NCI-H2196 treated with DMSO at 0.1 percent for 48 hours (cell line): ENCODE measurements at regions not wholly inside any gene's neighbourhood (a gene's known extent, or its start where the extent isn't known, plus 50 kb on each side); places are given as distances from the start of the nearest gene placed in this dataset.

Experiments used
- DNase-seq: peaks from one replicate; lab custom pipeline; 2025; ENCODE audit not compliant: unreplicated experiment; lab: John Stamatoyannopoulos, UW

DNA sequence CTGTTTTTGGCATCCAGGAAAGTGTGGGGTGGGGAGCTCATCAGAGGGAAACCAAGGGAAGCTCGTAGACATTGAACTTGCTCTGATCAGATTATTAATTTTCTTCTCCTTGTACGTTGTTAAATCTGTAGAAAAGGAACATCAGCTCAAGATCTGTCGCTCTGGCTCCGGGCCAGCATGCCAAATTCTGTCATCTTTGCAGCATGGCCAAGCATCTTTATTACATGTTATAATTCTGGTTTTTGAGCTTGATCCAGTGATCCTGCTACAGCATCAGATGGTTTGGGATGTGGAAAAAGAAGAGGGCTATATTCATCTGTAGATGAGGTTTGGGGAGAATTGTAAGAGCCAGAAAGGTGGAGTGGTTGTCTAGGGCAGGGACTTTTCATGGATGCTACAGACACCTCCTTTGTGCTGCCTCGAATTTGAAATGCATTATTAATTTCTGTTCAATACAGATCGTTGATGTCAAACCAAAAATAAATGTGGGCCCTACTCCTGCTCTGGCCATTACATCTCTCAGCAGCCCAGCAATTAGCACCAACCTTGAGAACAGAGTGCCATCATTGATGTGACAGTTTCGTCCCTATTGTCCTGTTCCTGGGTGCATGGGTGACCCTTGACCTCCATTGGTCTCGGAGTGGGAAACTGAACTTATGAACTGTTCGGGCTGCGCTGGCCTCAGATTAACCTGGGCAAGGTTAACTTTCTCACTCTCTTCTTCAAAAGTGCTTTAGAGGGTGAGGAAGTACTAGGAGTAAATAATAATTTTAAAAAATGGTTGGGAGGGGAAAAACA is 250.8 kb downstream of the SOX4 start:
- DNase-seq: no peak

DNA sequence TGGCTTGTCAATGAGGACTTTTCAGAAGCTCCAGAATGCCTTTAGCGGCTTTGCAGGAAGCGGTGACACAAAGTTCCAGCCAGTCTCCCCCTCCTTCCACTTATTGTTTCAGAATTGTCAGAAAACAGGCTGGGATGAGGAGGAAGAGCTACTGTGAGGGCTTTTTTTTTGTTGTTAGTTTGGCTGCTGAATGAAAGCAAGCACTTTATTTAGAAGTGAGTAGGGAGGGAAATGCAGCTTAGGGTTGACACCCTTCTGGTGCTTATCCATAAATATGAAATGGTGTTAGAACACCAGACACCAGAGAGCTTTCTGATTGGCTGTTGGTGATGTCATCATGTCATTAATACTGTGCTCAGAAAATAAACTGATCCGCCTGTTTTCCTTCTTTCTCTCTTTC is 251.5 kb downstream of the SOX4 start:
- no peak for DNase-seq

DNA sequence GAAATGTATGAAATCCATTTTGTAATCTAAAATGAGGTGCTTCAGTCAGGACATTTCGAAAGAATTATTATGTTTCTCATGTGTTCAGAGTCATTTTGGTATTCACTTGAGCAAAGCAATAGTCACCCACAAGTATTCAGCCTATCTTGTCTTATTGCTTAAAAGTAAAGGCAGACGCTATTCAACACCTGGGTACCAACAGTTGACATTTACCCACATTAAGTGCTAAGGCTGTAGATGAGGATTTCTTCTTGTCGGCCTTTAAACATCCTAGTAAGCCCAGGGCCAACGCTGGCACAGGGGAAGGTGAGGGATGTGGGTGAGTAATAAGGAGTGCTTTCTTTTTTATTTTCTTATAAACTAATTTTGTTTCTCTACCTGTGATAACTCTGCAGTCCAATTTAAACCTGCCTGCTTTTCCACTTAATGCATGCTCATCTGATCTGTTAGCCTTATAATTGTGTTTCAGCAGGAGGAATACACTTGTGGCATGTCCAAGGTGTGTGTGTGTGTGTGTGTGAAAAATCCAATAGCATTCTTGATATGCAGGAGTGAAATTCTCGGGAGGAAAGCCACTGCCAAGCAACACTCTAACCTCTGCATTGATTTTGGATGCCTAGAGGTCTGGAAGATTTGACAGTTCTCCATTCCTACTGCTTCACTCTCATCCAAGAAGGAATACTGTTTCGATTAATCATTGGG is 252.0 kb downstream of the SOX4 start:
- no peak for DNase-seq

- DNase-seq: peak; percentile 86
Observed at GRCh38 chr6:21846541-21847451, 253.2 kb downstream of the SOX4 start.

DNA sequence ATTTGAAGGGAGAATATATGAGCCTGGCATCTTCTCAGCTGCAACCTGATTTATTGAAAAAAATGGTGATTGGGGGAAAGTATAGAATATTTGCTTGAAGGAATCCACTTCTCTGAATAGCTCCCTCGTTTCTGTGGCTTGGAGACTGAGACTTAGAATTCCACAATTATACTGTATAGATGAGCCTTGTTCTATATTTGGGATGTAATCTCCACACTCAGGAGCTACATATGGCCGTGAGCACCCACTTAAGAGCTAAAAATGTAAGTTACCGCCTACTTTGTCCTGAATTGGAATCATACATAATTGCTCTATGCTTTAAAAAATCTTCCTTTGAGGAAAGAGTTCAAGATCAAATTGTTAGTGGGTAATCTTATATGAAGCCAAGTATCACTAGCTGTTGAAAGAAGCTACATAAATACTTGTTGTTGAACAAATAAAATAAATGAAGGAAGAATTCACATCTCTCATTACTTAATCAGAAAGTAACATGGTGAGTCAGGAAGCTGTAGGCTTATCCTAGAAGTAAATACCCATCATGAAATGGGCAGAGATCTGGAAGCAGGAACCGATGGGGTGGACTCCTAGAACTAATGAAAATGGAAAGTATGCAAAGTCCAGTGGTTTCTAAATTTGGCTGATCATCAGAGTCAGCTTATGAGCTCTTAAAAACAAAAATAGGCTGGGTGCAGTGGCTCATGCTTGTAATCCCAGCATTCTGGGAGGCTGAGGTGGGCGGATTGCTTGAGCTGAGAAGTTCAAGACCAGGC is 254.3 kb downstream of the SOX4 start:
- no peak for DNase-seq

- DNase-seq: no peak
Observed at GRCh38 chr6:21850691-21851090, 257.1 kb downstream of the SOX4 start.

- DNase-seq: no peak
Observed at GRCh38 chr6:21855811-21856455, 262.4 kb downstream of the SOX4 start.

- DNase-seq: no peak
Observed at GRCh38 chr6:21856456-21856825, 262.9 kb downstream of the SOX4 start.

DNA sequence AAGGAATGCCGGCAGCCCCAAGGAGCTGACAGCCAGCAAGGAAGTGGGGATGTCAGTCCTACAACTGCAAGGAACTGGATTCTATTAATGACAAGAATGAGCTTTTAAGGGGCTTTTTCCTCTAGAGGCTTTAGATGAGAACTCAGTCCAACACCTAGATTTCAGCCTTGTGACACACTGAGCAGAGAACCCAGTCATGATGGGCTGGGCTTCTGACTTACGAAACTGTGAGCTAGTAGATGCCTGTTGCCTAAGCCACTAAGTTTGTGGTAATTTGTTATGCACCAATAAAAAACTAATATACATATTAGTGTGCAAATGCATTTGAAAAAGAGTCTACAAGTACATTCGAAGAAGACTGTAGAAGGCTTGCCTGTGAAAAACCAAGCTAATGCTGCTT is 263.3 kb downstream of the SOX4 start:
- no peak for DNase-seq

- no peak for DNase-seq
Observed at GRCh38 chr6:21858076-21858475, 264.5 kb downstream of the SOX4 start.

- DNase-seq: no peak
Observed at GRCh38 chr6:21859193-21859735, 265.7 kb downstream of the SOX4 start.

DNA sequence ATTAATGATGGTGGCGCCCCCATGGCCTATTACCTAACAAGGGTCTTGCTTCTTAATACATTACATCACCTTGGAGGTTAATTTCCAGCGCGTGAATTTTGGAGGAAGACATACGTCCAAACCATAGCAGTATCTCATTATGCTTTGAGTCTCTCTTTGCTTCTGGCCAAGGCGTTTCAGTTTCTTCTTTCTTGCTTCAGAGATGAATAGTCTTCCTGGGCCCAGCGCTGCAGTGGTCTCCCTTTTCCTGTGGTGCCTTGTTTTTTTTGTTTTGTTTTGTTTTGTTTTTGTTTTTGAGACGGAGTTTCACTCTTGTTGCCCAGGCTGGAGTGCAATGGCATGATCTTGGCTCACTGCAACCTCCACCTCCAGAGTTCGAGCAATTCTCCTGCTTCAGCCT is 268.4 kb downstream of the SOX4 start:
- no peak for DNase-seq

- DNase-seq: no peak
Observed at GRCh38 chr6:21864206-21864605, 270.7 kb downstream of the SOX4 start.

GRCh38 chr6:21868226-21868625 is 274.7 kb downstream of the SOX4 start:
- no peak for DNase-seq

DNA sequence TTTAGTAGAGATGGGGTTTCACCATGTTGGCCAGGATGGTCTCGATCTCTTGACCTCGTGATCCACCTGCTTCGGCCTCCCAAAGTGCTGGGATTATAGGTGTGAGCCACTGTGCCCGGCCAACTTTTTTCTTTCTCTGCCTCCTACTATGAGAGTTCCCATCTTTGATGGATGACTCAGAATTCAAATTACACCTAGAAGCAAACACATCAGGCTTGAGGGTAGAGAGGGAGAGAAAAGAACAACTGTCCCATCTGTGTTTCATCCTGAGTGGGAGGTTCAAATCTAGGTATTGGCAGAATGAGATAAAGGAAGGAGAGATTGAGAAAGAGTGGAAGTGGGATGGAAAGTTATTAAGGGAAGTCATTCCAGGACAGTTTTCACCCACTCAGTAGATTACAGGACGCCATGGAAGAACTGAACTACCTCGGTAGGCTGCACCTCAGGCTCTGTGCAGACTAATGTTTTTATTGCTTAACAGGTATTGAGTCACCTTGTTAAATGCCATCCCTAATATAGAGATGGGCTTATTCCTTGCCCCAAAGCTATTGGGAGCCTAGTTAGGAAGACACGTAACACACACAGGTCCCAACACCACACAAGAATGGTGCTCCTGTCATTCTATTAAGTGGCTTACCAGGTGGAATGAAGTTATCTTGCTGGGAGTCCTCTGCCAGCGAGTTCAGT is 275.7 kb downstream of the SOX4 start:
- DNase-seq: no peak

DNA sequence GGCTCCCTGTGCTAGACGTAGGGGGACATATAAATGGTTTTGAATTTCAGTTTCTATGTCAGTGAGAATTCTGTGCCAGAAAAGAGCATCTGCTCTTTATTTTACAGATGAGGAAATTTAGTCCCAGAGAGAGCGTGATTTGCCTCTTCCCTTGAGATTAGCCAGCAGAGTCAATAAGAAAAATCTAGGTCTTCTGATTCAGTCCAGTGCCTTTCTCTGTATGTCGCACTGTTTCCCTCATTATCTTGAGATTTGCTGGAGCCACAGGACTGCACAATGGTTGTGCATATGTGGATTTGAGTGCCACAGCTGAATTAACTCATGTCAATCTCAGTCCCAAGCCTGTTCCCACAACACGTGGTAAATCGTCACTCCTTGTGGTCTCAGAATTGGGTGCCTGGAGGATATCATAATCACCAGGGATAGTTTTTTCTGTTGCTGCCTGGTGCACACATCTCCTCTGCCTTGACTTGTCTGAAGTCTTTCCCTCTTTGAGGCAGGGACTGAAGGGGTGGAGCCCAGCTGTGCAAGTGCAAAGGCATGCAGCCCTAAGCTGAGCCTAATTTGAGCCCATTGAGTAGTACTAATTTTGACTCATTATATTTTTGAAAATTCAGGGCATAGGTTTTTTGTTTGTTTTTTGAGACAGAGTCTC is 276.7 kb downstream of the SOX4 start:
- no peak for DNase-seq

DNA sequence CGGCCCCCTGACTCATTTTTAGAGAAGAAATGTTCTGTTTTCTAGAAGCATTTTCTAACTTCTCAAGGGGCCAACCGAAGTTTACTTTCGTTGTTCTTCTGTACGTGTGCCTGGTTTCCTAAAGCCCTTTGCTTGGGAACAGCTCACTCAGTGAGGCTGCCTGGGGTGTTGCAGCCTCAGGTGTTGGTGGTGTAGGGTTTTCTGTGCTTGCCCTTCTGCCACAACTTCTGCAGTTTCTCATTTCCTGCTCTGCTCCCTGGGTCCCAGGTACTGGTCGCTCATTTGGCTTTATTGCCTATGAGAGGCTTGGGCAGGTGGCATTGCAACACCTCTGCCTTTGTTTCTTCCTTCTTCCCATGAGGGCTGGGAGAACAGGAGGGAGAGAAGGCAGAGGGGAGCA is 278.3 kb downstream of the SOX4 start:
- DNase-seq: no peak

DNA sequence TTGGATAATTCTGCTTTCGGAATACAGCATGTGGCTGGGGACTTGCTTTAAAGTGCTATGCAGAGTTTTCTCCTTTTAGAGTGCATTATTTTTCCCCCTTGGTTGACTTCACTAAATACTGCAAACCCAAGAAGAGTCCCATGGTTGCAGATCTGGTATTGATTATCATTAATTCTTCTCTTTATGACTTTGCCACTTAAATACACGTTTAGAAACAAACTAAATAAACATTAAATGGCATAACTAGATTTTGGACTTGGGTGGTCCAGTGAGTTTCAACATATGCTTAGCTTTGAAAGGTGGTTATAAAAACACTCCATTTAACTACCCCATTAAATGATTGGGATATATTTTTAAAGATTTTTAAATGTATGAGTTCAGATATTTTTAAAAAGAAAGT is 279.2 kb downstream of the SOX4 start:
- no peak for DNase-seq

GRCh38 chr6:21873562-21873961 is 280.0 kb downstream of the SOX4 start:
- no peak for DNase-seq
